NCI-H2227 treated with DMSO at 0.1 percent for 48 hours (cell line): ENCODE measurements at regions not wholly inside any gene's neighbourhood (a gene's known extent, or its start where the extent isn't known, plus 50 kb on each side); places are given as distances from the start of the nearest gene placed in this dataset.

Experiments
- DNase-seq: peaks from one replicate; lab custom pipeline; 2025; lab: John Stamatoyannopoulos, UW

GRCh38 chr11:104655066-104655465 lies 243.2 kb downstream of the CASP12 start:
- DNase-seq: no peak

- no peak for DNase-seq
Observed at GRCh38 chr11:104654181-104654813, 244.0 kb downstream of the CASP12 start.

GRCh38 chr11:104653407-104653806 lies 244.9 kb downstream of the CASP12 start:
- DNase-seq: no peak

- no peak for DNase-seq
Observed at GRCh38 chr11:104652996-104653395, 245.3 kb downstream of the CASP12 start.

GRCh38 chr11:104650234-104650633 lies 248.0 kb downstream of the CASP12 start:
- DNase-seq: no peak

GRCh38 chr11:104649002-104649401 lies 249.3 kb downstream of the CASP12 start:
- DNase-seq: no peak

- DNase-seq: no peak
Observed at GRCh38 chr11:104645261-104646222, 252.7 kb downstream of the CASP12 start.

GRCh38 chr11:104637662-104638170 lies 260.5 kb downstream of the CASP12 start:
- no peak for DNase-seq

- DNase-seq: no peak
Observed at GRCh38 chr11:104633226-104633625, 265.0 kb downstream of the CASP12 start.

- no peak for DNase-seq
Observed at GRCh38 chr11:104630352-104630751, 267.9 kb downstream of the CASP12 start.

- no peak for DNase-seq
Observed at GRCh38 chr11:104625246-104625645, 273.0 kb downstream of the CASP12 start.

- DNase-seq: no peak
Observed at GRCh38 chr11:104624021-104624420, 274.2 kb downstream of the CASP12 start.

- no peak for DNase-seq
Observed at GRCh38 chr11:104623518-104623917, 274.7 kb downstream of the CASP12 start.

GRCh38 chr11:104620991-104621390 lies 277.3 kb downstream of the CASP12 start:
- no peak for DNase-seq

GRCh38 chr11:104619751-104620150 lies 278.5 kb downstream of the CASP12 start:
- DNase-seq: no peak

- DNase-seq: no peak
Observed at GRCh38 chr11:104618954-104619353, 279.3 kb downstream of the CASP12 start.

GRCh38 chr11:104614961-104615360 lies 283.3 kb downstream of the CASP12 start:
- DNase-seq: no peak

GRCh38 chr11:104614117-104614680 lies 284.1 kb downstream of the CASP12 start:
- no peak for DNase-seq

GRCh38 chr11:104610635-104611034 lies 287.6 kb downstream of the CASP12 start:
- DNase-seq: no peak

GRCh38 chr11:104609311-104610085 lies 288.8 kb downstream of the CASP12 start:
- DNase-seq: peak; percentile 34

- DNase-seq: no peak
Observed at GRCh38 chr11:104602643-104603042, 295.6 kb downstream of the CASP12 start.
